Vagina (tissue), 2 donors: ENCODE measurements at regions not wholly inside any gene's neighbourhood (a gene's known extent, or its start where the extent isn't known, plus 50 kb on each side); places are given as distances from the start of the nearest gene placed in this dataset.

Experiments used
- DNase-seq, 2 donors: peaks; one replicate each; pipeline ENCODE4 v3.0.0-alpha.2; 2017; ENCODE audit errors: extremely low spot score in 2 of 2
- H3K27ac ChIP-seq: fragments of 200-600 bp; sonication (generic); one replicate; pipeline ENCODE4 v1.5.1; 2019
- H3K27me3 ChIP-seq: fragments of 200-600 bp; sonication (generic); one replicate; pipeline ENCODE4 v1.5.1; 2019
- H3K36me3 ChIP-seq, 2 donors: fragments of 200-600 bp; sonication (generic); one replicate each; pipeline ENCODE4 v1.5.1; 2017 to 2019
- H3K4me1 ChIP-seq: fragments of 200-600 bp; sonication (generic); one replicate; pipeline ENCODE4 v1.5.1; 2019
- H3K4me3 ChIP-seq, 2 donors: fragments of 200-600 bp; sonication (generic); 1 replicate in 1 of 2; 2 replicates in 1 of 2; pipeline ENCODE4 v1.5.1; 2016 to 2019
- H3K9me3 ChIP-seq: fragments of 200-600 bp; sonication (generic); one replicate; pipeline ENCODE4 v1.5.1; 2019
- CTCF ChIP-seq, 3 experiments: fragments of 450-650 bp in 2 of 3; fragments of 200-600 bp in 1 of 3; sonication (generic) in 1 of 3; IDR thresholded peaks; one replicate each; pipeline ENCODE4 v1.5.1; 2017 to 2019; ENCODE audit warnings: antibody characterized with exemption in 3 of 3, mild to moderate bottlenecking in 2 of 3, moderate library complexity in 2 of 3
- POLR2A ChIP-seq, 2 donors: fragments of 450-650 bp; IDR thresholded peaks; one replicate each; pipeline ENCODE4 v1.6.1; 2017; ENCODE audit warnings: antibody characterized with exemption in 2 of 2, mild to moderate bottlenecking in 2 of 2, moderate library complexity in 2 of 2
- POLR2AphosphoS5 ChIP-seq, 2 donors: sonication (generic); formaldehyde crosslinking; IDR thresholded peaks; one replicate each; pipeline ENCODE4 v1.9.0; 2017; ENCODE audit warnings: antibody characterized with exemption in 2 of 2, mild to moderate bottlenecking in 2 of 2, low read depth in 1 of 2; ENCODE audit not compliant: insufficient read depth in 1 of 2
- intact Hi-C: fragments of 100-400 bp; cut with DNase I; formaldehyde crosslinking; loops from one replicate; pipeline ENCODE4 v1.15.1; 2023

GRCh38 chr4:43242606-43243005 is 350.1 kb downstream of the GRXCR1 start:
- no peaks in the 10 kb centered on the region for H3K4me1 ChIP-seq
- no peak for TF ChIP-seq POLR2A (IDR thresholded peaks at IDR 0.05)
- no peak for TF ChIP-seq POLR2AphosphoS5 (IDR thresholded peaks at IDR 0.05; ENCODE audit: insufficient read depth in 1 of 2, low read depth in 1 of 2)
- TF ChIP-seq CTCF (IDR thresholded peaks at IDR 0.05), result no peak
- no peak overlapping the region for H3K4me3 ChIP-seq
- H3K36me3 ChIP-seq, result no peaks in the 10 kb centered on the region
- intact Hi-C loops, result no loop called here
- no peak overlapping the region for H3K27ac ChIP-seq
- no peak for DNase-seq
- no peaks in the 10 kb centered on the region for H3K27me3 ChIP-seq
- H3K9me3 ChIP-seq, result no peaks in the 10 kb centered on the region

GRCh38 chr4:43243433-43244116 is 351.1 kb downstream of the GRXCR1 start:
- H3K9me3 ChIP-seq, result no peaks in the 10 kb centered on the region
- no peak for DNase-seq
- intact Hi-C loops, result no loop called here
- no peak overlapping the region for H3K4me3 ChIP-seq
- no peak overlapping the region for H3K27ac ChIP-seq
- no peak for TF ChIP-seq POLR2A (IDR thresholded peaks at IDR 0.05)
- TF ChIP-seq CTCF (IDR thresholded peaks at IDR 0.05), result no peak
- TF ChIP-seq POLR2AphosphoS5 (IDR thresholded peaks at IDR 0.05; ENCODE audit: insufficient read depth in 1 of 2, low read depth in 1 of 2), result no peak
- no peaks in the 10 kb centered on the region for H3K27me3 ChIP-seq
- H3K36me3 ChIP-seq, result no peaks in the 10 kb centered on the region
- H3K4me1 ChIP-seq, result no peaks in the 10 kb centered on the region

- Histone ChIP-seq H3K27me3 (no peaks in the 10 kb centered on the region), H3K36me3 (no peaks in the 10 kb centered on the region), H3K4me1 (no peaks in the 10 kb centered on the region), H3K27ac (no peak overlapping the region), H3K9me3 (no peaks in the 10 kb centered on the region), H3K4me3 (no peak overlapping the region)
- intact Hi-C loops, result no loop called here
- TF ChIP-seq POLR2AphosphoS5 (IDR thresholded peaks at IDR 0.05; ENCODE audit: insufficient read depth in 1 of 2, low read depth in 1 of 2), result no peak
- TF ChIP-seq CTCF (IDR thresholded peaks at IDR 0.05), result no peak
- TF ChIP-seq POLR2A (IDR thresholded peaks at IDR 0.05), result no peak
- no peak for DNase-seq
These were observed 352.3 kb downstream of the GRXCR1 start for GRCh38 chr4:43244688-43245382.

- Histone ChIP-seq H3K36me3 (no peaks in the 10 kb centered on the region), H3K27ac (no peak overlapping the region), H3K27me3 (no peaks in the 10 kb centered on the region), H3K4me3 (no peak overlapping the region), H3K9me3 (no peaks in the 10 kb centered on the region), H3K4me1 (no peaks in the 10 kb centered on the region)
- DNase-seq, result no peak
- intact Hi-C loops, result no loop called here
- TF ChIP-seq CTCF (IDR thresholded peaks at IDR 0.05) (no peak), POLR2AphosphoS5 (IDR thresholded peaks at IDR 0.05; ENCODE audit: insufficient read depth in 1 of 2, low read depth in 1 of 2) (no peak), POLR2A (IDR thresholded peaks at IDR 0.05) (no peak)
These were observed 359.3 kb downstream of the GRXCR1 start for GRCh38 chr4:43251841-43252240.

GRCh38 chr4:43253541-43253940 is 361.0 kb downstream of the GRXCR1 start:
- no peaks in the 10 kb centered on the region for H3K4me1 ChIP-seq
- DNase-seq, result no peak
- intact Hi-C loops, result no loop called here
- no peaks in the 10 kb centered on the region for H3K27me3 ChIP-seq
- H3K9me3 ChIP-seq, result no peaks in the 10 kb centered on the region
- H3K27ac ChIP-seq, result no peak overlapping the region
- TF ChIP-seq POLR2A (IDR thresholded peaks at IDR 0.05) (no peak), POLR2AphosphoS5 (IDR thresholded peaks at IDR 0.05; ENCODE audit: insufficient read depth in 1 of 2, low read depth in 1 of 2) (no peak), CTCF (IDR thresholded peaks at IDR 0.05) (no peak)
- no peaks in the 10 kb centered on the region for H3K36me3 ChIP-seq
- no peak overlapping the region for H3K4me3 ChIP-seq
